ENCODE measurements at regions not wholly inside any gene's neighbourhood (a gene's known extent, or its start where the extent isn't known, plus 50 kb on each side); places are given as distances from the start of the nearest gene placed in this dataset.
"Not testable (repeated sequence)": the region's sequence is repeated elsewhere in the genome, so short reads cannot be mapped to it uniquely, and the experiment has no call there.

DNA sequence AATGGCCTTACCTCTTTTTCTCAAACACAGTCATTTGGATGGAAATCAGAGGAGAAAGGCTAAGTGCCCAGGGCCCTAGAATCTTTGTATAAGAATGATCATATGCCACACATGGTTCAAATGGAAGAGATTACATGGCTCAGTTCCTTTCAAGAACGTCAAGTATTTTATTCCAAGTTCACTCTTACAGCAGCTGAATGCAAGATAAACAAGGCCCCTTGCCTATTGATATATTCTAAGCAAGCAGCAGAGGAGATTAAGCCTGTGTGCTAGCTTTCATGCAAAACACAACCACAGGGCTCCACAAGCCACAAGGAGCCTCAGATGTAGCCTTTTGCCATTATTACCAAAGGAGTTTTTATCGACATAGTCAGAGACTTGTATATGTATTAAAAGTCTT lies 55.3 kb upstream of the SLCO6A1 start:
- no peak for DNase-seq

- no peak for DNase-seq
These were observed 55.9 kb upstream of the SLCO6A1 start for GRCh38 chr5:102554728-102555127.

DNA sequence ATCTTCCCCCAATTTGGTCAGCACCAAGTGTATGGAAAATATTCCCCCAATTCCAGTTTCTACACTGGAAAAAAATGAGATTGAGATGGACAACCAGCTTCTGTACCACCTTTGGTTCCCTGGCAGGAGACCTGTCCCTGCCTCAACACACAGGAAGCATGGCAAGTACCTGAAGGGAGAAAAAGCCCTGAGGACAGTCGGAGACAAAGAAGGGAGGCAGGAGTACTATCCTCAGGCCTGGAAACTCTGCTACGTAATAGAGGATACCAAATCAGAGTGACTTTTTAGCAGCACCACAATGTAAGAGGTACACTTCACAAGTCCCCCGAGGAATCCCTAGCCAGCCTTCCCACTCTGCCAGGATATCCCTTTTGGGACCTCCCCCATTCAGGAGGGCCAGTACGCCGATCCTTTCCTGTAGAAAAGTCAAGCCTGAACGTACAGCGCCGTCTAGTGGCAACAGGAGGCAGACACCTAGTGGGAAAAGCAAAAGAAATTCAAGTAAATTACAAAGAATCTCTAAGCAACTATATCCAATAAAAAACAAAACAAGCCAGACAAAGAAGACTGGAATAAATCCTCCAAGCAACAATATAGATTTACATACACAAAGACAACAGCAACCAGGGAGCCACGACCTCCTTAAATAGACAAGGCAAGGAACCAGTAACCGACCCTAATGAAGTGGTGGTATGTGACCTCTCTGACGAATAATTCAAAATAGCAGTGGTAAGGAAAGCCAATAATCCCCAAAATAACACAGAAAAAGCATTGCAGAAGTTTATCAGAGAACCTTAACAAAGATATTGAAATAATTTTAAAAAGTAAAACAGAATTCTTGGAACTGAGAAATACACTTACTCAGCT lies 63.3 kb upstream of the SLCO6A1 start:
- peak in 1 of 2 donors; percentile 23 for DNase-seq

DNA sequence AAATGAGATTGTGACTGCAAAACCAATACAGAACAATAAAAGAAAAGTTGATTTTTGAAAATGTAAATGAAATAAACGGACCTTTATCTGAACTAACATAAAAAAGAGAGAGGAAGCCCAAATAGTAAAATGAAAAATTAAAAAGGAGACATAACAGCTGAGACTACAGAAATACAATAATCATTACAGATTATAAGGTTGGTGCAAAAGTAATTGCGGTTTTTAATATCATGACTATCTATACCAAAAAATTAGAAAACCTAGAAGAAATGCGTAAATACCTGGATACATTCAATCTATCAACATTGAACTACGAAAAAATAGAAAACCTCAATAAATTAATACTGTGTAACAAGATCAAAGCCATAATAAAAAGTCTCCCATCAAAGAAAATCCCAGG lies 71.9 kb upstream of the SLCO6A1 start:
- no peak for DNase-seq

DNA sequence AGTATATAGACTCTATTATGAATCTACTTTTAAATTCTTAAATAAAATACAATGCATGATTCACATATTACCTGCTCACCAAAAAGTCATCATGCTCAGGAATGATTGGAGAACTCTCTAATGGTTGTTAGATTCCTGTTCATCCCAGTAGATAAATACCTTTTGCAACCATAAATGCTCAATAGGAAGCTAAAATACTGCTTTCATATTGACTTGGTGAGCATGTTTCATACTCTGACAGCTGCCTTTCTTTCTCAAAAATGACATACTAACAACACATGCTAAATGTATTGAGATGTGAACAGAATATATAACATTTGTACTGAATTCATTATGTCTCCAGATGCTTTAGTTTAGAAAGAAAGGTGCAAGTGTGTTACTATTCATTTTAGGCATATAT lies 79.6 kb upstream of the SLCO6A1 start:
- no peak for DNase-seq

GRCh38 chr5:102579379-102579778 lies 80.6 kb upstream of the SLCO6A1 start:
- no peak for DNase-seq

- no peak for DNase-seq
These were observed 82.2 kb upstream of the SLCO6A1 start for GRCh38 chr5:102581011-102581410.

DNA sequence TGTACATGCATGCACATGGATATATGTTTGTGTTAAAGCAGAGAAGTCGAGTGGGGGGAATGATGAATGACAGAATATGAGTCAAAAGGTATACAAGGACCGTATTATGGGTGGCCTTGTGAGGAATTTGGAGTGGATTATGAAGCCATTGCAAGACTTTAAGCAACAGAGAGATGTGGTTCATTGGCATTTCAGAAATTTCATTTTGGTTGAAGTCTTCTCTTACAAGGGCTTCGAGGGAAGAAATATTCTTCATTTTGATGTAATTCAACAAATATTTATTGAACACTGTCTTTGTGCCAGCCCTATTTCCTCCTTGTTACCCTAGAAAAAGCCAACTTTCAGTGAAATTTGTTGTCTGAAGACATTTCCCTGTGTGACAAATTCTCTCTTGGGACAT lies 83.9 kb upstream of the SLCO6A1 start:
- DNase-seq = no peak

DNA sequence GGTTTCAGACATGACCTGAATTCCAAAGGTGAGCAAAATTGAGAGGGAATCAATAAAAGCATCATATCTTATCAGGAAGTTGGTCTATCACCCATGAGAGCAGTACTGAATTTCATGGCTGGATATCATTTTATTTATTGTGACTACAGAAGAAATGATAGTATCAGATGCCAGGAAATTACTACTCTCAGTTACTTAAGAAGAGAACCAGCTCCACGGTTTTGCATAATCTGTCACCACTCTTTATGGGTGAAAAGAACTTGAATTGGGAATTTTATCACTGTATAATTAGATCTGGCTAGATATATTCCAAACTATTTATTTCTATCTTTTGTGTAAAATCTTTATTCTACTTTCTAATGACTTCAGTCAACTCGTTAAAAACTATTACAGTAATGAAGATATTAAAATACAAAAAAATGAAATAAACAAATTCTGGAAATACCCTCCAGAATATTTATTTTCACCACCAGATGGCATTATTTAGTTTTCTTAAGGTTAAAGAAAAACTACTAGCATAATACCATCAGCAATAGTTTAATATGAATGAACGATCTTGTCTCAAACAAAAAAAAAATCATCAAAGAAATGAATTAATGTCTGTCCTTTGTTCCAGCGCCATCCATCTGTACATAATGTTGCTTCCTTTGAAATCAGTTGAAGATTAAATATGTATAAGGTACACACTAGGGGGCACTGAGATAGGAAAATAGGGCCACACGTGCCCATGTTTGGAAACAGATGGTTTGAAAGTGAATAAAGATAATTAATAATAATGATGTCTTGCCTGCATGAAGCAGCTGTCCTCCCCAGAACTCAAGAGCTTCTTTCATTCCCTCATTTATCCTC lies 84.7 kb upstream of the SLCO6A1 start:
- no peak for DNase-seq

- no peak for DNase-seq
These were observed 90.9 kb upstream of the SLCO6A1 start for GRCh38 chr5:102589661-102590060.

GRCh38 chr5:102590467-102590866 lies 91.7 kb upstream of the SLCO6A1 start:
- DNase-seq = no peak

DNA sequence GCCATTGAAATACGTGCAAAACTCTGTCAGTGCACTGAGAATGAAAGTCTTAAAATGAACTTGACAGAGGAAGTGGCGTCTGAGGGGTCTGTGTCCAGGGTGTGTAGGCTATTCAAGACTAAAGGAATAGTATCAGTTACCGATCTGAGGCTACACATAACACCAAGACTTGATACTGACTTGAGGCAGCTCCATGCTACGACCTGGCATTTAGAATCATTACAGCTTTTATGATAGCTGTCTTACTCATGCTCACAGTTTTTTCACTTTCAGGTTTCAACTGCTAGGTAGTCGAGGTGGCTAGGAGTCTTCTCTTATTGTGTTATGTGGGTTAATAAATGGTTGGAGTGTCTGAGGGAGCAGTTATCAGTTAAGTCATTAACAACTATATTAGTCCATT lies 92.8 kb upstream of the SLCO6A1 start:
- DNase-seq = peak in 1 of 2 donors; percentile 2

GRCh38 chr5:102592586-102592985 lies 93.8 kb upstream of the SLCO6A1 start:
- not testable (repeated sequence) for DNase-seq

GRCh38 chr5:102594192-102594591 lies 95.4 kb upstream of the SLCO6A1 start:
- no peak for DNase-seq

DNA sequence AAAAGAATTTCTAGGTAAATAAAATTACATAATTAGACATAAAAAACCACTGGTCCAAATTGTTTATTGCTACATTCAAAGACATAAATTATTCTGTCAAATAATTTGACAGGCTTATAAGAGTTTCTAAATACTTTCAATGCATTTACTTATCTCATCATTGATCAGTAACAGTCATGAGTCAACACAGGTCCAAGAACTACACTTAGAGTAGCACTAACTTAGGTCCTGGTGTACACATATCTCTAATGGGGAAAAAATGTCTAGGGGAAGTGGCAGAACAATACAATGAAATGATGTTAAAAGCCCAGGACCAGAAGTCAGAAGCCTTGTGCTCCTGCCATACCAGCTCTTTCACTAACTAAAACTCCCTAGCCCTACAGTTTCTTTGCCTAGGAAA lies 96.5 kb upstream of the SLCO6A1 start:
- no peak for DNase-seq

DNA sequence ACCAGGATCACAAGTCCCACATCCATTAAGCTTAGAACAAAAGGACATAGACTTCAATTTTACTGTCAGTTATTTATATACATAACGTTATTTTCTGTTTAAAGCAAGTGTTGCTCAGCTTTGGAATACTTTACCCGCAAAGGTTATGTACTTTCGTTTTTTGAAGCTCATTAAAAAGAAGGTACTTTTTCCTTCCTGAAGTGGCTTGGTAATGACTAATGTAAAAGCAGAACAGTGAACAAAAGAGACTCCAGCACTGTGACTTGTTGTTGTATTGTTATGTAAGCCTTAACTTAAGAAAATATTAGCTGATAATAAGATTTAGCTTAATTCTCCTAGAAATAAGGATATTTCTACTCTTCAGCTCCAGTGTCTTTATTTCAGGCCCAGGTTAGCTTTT lies 97.3 kb upstream of the SLCO6A1 start:
- DNase-seq = no peak

DNA sequence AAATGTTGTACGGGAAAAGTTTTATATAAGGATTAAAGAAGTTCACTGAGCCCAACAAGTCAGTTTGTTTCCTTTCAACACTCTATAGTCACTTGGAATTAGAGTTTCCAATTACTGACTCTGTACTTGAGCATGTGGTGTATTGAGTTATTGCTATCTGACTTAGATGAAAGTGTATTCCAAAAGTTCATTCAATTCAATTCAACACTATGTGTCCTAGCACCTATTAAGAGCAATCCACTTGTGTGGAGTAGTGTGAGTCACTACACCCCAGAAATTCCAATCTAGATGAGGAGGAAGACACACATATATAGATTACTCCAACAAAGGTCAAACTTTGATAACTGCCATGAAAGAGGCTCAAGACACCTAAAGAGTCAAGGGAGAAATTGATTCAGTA lies 98.2 kb upstream of the SLCO6A1 start:
- DNase-seq = no peak

GRCh38 chr5:102599289-102599688 lies 100.5 kb upstream of the SLCO6A1 start:
- DNase-seq = no peak

- DNase-seq = no peak
These were observed 102.2 kb upstream of the SLCO6A1 start for GRCh38 chr5:102600964-102601363.

GRCh38 chr5:102603670-102604069 lies 104.9 kb upstream of the SLCO6A1 start:
- DNase-seq = no peak

GRCh38 chr5:102608414-102608813 lies 109.6 kb upstream of the SLCO6A1 start:
- no peak for DNase-seq

DNA sequence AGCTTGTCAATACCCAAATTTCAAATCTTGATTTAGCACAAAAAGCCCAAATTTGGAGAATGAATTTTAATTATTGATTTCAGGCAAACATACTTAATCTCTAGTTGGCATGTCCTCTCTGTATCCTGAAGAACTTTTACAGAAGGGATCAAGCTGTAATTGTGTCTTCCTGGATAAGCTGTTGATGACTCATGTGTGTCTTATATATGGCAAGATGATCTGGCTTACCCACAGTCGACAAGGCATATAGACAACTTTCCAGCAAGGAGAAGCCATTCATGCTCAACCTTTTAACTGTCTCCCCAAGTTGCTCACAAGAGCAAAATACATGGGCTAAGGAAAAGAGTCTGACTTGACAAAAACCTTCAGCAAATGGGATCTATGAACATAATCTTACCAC lies 112.5 kb upstream of the SLCO6A1 start:
- DNase-seq = no peak

DNA sequence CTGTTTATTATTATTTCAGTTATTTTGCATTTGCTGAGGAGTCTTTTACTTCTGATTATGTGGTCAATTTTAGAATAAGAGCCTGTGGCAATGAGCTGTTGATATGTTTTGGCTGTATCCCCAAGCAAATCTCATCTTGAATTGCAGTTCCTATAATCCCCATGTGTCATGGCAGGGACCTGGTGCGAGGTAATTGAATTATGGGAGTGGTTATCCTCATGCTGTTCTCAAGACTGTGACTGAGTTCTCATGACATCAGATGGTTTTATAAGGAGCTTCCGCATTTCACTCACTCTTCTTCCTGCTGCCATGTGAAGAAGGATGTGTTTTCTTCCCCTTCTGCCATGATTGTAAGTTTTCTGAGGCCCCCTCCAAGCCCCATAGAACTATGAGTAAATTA lies 114.9 kb upstream of the SLCO6A1 start:
- DNase-seq = no peak
